Glomerular endothelial cell (primary cell): ENCODE measurements at regions not wholly inside any gene's neighbourhood (a gene's known extent, or its start where the extent isn't known, plus 50 kb on each side); places are given as distances from the start of the nearest gene placed in this dataset.
"Not testable (repeated sequence)": the region's sequence is repeated elsewhere in the genome, so short reads cannot be mapped to it uniquely, and the experiment has no call there.

ENCODE experiments used
- DNase-seq: peaks from one replicate; pipeline ENCODE4 v3.0.0-alpha.2; 2011; ENCODE audit warnings: low read depth, low spot score; ENCODE audit errors: extremely low read depth

GRCh38 chr2:84065857-84066256 lies 393.2 kb downstream of the SUCLG1 start:
- no peak for DNase-seq

- DNase-seq = no peak
These were observed 401.0 kb downstream of the SUCLG1 start for GRCh38 chr2:84057917-84058560.

DNA sequence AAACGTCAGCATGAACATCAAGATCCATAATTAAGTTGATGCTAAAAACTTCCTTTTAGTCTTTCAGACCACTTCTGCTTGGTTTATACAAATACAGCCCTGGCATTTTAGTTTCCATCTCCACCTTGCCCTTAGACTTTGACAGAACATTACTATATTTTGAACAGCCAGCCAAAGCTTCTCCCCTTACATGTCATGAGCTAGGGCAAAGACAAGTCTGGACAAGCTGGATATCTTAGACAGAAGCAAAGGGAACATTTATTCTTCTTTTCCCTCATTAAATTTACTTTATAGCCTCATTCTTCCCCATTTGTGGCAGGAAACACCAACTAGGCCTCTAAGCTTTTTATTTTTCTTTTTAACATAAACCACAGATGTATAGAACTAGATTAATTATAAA lies 403.3 kb downstream of the SUCLG1 start:
- DNase-seq = no peak

GRCh38 chr2:84054577-84054976 lies 404.5 kb downstream of the SUCLG1 start:
- DNase-seq = not testable (repeated sequence)

GRCh38 chr2:84052913-84053312 lies 406.2 kb downstream of the SUCLG1 start:
- no peak for DNase-seq

GRCh38 chr2:84052043-84052442 lies 407.0 kb downstream of the SUCLG1 start:
- no peak for DNase-seq

GRCh38 chr2:84048964-84049363 lies 410.1 kb downstream of the SUCLG1 start:
- DNase-seq = no peak

- no peak for DNase-seq
These were observed 417.6 kb downstream of the SUCLG1 start for GRCh38 chr2:84041506-84041905.

GRCh38 chr2:84040281-84040680 lies 418.8 kb downstream of the SUCLG1 start:
- no peak for DNase-seq

GRCh38 chr2:84038866-84039265 lies 420.2 kb downstream of the SUCLG1 start:
- DNase-seq = no peak

DNA sequence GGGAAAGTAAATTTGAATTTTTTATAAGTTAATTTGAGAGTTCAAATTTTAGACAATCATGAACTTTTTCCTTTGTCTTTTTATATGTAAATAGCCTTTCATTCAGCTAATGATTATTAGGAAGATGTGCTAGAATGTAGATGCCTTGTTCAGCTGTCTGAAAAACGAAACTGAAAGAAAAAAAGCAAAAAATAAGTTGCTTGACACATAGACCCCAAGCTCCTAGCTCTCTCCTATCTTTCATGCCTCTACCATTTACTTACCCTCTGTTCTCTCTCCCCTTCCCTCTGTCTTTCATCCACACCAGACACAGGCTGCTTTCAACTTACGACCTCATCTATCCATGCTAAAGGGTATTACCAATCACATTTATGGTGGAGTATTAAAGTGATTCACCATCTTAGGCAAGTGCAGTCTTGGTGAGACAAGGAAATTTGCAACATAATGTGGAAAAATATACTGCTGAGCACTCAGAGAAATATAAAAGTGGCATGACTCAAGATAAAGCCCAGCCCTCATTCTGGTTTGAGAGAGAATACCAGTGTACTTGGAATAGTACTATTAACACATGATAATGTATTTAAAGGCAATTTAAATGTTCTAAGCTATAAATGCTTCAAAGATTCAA lies 425.6 kb downstream of the SUCLG1 start:
- no peak for DNase-seq

- DNase-seq = no peak
These were observed 427.6 kb downstream of the SUCLG1 start for GRCh38 chr2:84031312-84032050.

GRCh38 chr2:84029903-84030575 lies 429.0 kb downstream of the SUCLG1 start:
- no peak for DNase-seq

GRCh38 chr2:84026818-84027217 lies 432.3 kb downstream of the SUCLG1 start:
- DNase-seq = no peak

- peak; percentile 3 for DNase-seq
These were observed 436.2 kb downstream of the SUCLG1 start for GRCh38 chr2:84022810-84023431.

- no peak for DNase-seq
These were observed 442.1 kb downstream of the SUCLG1 start for GRCh38 chr2:84017010-84017409.

DNA sequence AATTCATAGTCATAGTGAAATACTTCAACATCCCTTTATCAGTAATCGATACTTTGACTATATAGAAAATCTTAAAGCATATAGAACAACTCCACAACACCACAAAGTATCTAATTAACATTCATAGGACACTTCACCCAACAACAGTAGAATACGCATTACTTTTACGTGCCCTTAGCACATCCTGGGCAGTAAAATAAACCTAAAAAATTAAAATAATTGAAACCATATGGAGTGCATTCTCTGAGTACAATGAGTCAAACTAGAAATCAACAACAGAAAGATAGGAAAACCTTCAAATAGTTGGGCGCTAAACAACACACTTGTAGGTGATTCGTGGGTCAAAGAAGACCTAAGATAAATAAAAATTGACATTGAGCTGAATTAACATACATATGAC lies 442.9 kb downstream of the SUCLG1 start:
- no peak for DNase-seq

- no peak for DNase-seq
These were observed 461.2 kb downstream of the SUCLG1 start for GRCh38 chr2:83997889-83998288.

DNA sequence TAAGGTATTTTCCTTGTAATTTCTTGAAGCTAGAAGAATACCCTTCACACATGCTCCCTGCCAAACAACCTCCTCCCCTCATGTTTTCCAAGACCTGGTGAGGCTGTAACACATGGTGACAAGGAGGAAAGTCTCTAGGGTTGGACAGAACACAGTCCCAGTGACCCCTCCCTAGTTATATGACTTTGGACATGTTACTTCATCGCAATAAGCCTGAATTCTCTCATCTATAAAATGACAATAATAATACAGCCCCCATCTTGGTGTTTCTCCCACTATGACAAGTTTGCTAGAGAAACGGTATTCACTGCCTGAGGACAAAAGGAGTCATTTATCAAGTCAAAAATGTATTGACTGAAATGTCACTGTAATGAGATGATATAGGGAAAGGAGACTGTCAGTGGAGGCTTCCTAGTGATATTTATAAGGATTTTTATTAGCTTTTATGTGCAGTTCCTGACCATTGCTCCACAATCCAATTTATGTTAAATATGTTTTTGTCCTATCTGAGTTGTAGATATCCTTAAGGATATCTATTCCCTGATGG lies 464.4 kb downstream of the SUCLG1 start:
- DNase-seq = no peak

DNA sequence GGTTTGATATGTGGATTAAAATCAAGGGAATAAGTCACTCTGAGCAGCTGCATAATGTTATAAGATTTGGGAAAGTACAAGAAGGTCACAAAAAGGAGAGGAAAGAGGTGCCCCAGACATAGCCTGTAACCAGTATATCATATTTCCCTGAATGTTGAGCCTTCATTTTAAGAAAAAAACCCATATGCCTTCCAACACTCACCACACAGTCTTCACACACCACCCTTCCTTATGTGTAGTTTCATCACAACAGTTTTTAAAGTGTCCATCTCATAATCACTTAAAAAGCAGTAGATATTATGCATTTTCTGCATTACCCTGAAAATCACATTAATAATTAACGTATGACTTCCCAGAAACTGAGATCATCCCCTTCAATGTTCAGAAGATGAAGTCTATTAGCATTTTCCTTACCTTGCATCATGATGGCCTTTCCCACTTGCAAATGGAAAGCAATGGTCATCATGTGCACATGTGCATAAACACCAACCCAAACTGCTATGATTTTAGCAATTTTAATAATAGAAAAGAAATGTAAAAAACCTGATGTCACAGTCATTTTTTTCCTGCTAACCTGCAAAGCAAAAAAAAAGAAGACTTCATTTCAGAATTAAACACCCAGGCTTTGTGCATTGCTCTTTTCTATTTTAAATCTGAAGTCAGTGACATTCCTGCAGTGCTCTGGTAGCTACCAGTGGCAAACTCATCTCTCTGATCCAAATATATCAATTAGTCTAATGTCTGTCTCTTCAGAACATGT lies 465.0 kb downstream of the SUCLG1 start:
- no peak for DNase-seq
